PC-3 (cell line): ENCODE measurements at regions not wholly inside any gene's neighbourhood (a gene's known extent, or its start where the extent isn't known, plus 50 kb on each side); places are given as distances from the start of the nearest gene placed in this dataset.

Experiments used
- ATAC-seq: fragments of 200-7000 bp; cut with Tn5 transposase; 2 replicates; pipeline ENCODE4 v1.9.1; 2020; ENCODE audit warnings: mild to moderate bottlenecking, moderate library complexity
- BruUV-seq: library from RNA; stranded (reverse); fragments of 400-500 nt; replicated peaks from 2 replicates; lab custom pipeline; 2021; lab: Mats Ljungman, UMichigan
- CTCF ChIA-PET: fragments of 300-600 bp; sonication (Branson Sonifier 250); formaldehyde crosslinking; loops from one replicate; lab custom pipeline; 2022; ENCODE audit warnings: antibody characterized with exemption; lab: Charles Lee
- POLR2A ChIA-PET: fragments of 300-600 bp; sonication (Branson Sonifier 250); formaldehyde crosslinking; loops from one replicate; lab custom pipeline; 2022; ENCODE audit warnings: antibody characterized with exemption; ENCODE audit not compliant: unreplicated experiment; lab: Charles Lee
- DNase-seq: peaks from one replicate; pipeline ENCODE4 v3.0.0-alpha.2; 2015
- H2AFZ ChIP-seq: fragments of 300-600 bp; sonication (generic); 2 replicates; pipeline ENCODE4 v1.6.0; 2016; ENCODE audit warnings: antibody characterized with exemption, low read length
- H3F3A ChIP-seq: fragments of 300-600 bp; sonication (generic); one replicate; pipeline ENCODE4 v1.6.0; 2017; ENCODE audit warnings: antibody characterized with exemption, low read length, control low read depth, mild to moderate bottlenecking; ENCODE audit not compliant: unreplicated experiment
- H3K27ac ChIP-seq: fragments of 300-600 bp; sonication (generic); 2 replicates; pipeline ENCODE4 v1.5.1; 2016; ENCODE audit warnings: mild to moderate bottlenecking, low read length
- H3K27me3 ChIP-seq: fragments of 300-600 bp; sonication (generic); 2 replicates; pipeline ENCODE4 v1.6.1; 2016; ENCODE audit warnings: low read length, mixed read lengths
- H3K36me3 ChIP-seq: fragments of 300-600 bp; sonication (generic); 2 replicates; pipeline ENCODE4 v1.6.1; 2016; ENCODE audit warnings: low read depth, mixed run types, low read length, mixed read lengths
- H3K4me1 ChIP-seq: fragments of 300-600 bp; sonication (generic); 2 replicates; pipeline ENCODE4 v1.5.1; 2016; ENCODE audit warnings: low read length; ENCODE audit not compliant: insufficient read depth
- H3K4me2 ChIP-seq: fragments of 300-600 bp; sonication (generic); 2 replicates; pipeline ENCODE4 v1.6.0; 2016; ENCODE audit warnings: low read length
- H3K4me3 ChIP-seq: fragments of 300-600 bp; sonication (generic); 2 replicates; pipeline ENCODE4 v1.5.1; 2016; ENCODE audit warnings: mild to moderate bottlenecking, low read length, mixed read lengths
- H3K79me2 ChIP-seq: fragments of 300-600 bp; sonication (generic); 2 replicates; pipeline ENCODE4 v1.6.1; 2017; ENCODE audit warnings: low read length, mixed read lengths
- H3K9ac ChIP-seq: fragments of 300-600 bp; sonication (generic); 2 replicates; pipeline ENCODE4 v1.6.0; 2016; ENCODE audit warnings: mild to moderate bottlenecking, low read length
- H3K9me2 ChIP-seq: fragments of 300-600 bp; sonication (generic); replicated peaks from 2 replicates; pipeline ENCODE4 v1.6.1; 2016; ENCODE audit warnings: mixed run types, low read length, mixed read lengths
- H3K9me3 ChIP-seq: fragments of 300-600 bp; sonication (generic); 2 replicates; pipeline ENCODE4 v1.6.1; 2016; ENCODE audit warnings: low read length, mixed read lengths
- H4K20me1 ChIP-seq: fragments of 300-600 bp; sonication (generic); 2 replicates; pipeline ENCODE4 v1.6.1; 2016; ENCODE audit warnings: low read length, mixed read lengths
- CTCF ChIP-seq: fragments of 300-600 bp; sonication (generic); conservative IDR thresholded peaks from 2 replicates; pipeline ENCODE4 v1.5.1; 2017; ENCODE audit warnings: antibody characterized with exemption, low read depth, mild to moderate bottlenecking, low read length
- EZH2 ChIP-seq: fragments of 300-600 bp; sonication (generic); IDR thresholded peaks from one replicate; pipeline ENCODE4 v1.6.1; 2017; ENCODE audit warnings: antibody characterized with exemption, mild to moderate bottlenecking, low read length; ENCODE audit not compliant: unreplicated experiment
- EZH2phosphoT487 ChIP-seq: fragments of 300-600 bp; sonication (generic); IDR thresholded peaks from 2 replicates; pipeline ENCODE4 v1.6.1; 2018; ENCODE audit warnings: mild to moderate bottlenecking, antibody characterized with exemption, low read length, borderline replicate concordance
- intact Hi-C: fragments of 100-400 bp; cut with micrococcal nuclease; formaldehyde crosslinking; loops from 2 replicates; pipeline ENCODE4 v1.9.0; 2023

GRCh38 chr2:23027396-23027795 is 357.6 kb upstream of the KLHL29 start:
- no peaks in the 10 kb centered on the region for H3K79me2 ChIP-seq
- intact Hi-C loops, result no loop called here

GRCh38 chr2:23028106-23028505 is 356.9 kb upstream of the KLHL29 start:
- H3K36me3 ChIP-seq, result no peaks in the 10 kb centered on the region
- no peak overlapping the region for H3K27ac ChIP-seq
- no TSS peak for BruUV-seq
- ChIA-PET POLR2A (no interaction called here), CTCF (no interaction called here)
- TF ChIP-seq EZH2phosphoT487 (no peak), CTCF (no peak), EZH2 (no peak)
- no peaks in the 10 kb centered on the region for H3K27me3 ChIP-seq
- intact Hi-C loops, result no loop called here
- no peak overlapping the region for H2AFZ ChIP-seq
- H3K4me3 ChIP-seq, result no peak overlapping the region
- no peaks in the 10 kb centered on the region for H4K20me1 ChIP-seq
- no peaks in the 10 kb centered on the region for H3F3A ChIP-seq
- DNase-seq, result no peak
- H3K79me2 ChIP-seq, result no peaks in the 10 kb centered on the region
- no peak overlapping the region for H3K4me2 ChIP-seq
- ATAC-seq, result no peak
- no peaks in the 10 kb centered on the region for H3K4me1 ChIP-seq
- no peaks in the 10 kb centered on the region for H3K9me2 ChIP-seq
- H3K9me3 ChIP-seq, result no peaks in the 10 kb centered on the region; the same call in 1 of the 2 replicates
- H3K9ac ChIP-seq, result no peak overlapping the region

More at GRCh38 chr2:23027396-23027795, 357.6 kb upstream of the KLHL29 start:
- TF ChIP-seq CTCF, result no peak
- TF ChIP-seq EZH2, result no peak
- TF ChIP-seq EZH2phosphoT487, result no peak
- ATAC-seq (no peak), DNase-seq (no peak)
- ChIA-PET CTCF (no interaction called here), POLR2A (no interaction called here)
- no TSS peak for BruUV-seq
- Histone ChIP-seq H4K20me1 (no peaks in the 10 kb centered on the region), H3K36me3 (no peaks in the 10 kb centered on the region), H3K9ac (no peak overlapping the region), H3K27ac (no peak overlapping the region), H3K27me3 (no peaks in the 10 kb centered on the region), H3K9me3 (no peaks in the 10 kb centered on the region), H3F3A (no peaks in the 10 kb centered on the region), H3K4me2 (no peak overlapping the region), H3K4me1 (no peaks in the 10 kb centered on the region), H3K9me2 (no peaks in the 10 kb centered on the region), H2AFZ (no peak overlapping the region), H3K4me3 (no peak overlapping the region)

- Histone ChIP-seq H3K9me2 (no peaks in the 10 kb centered on the region), H4K20me1 (no peaks in the 10 kb centered on the region), H3K4me2 (no peak overlapping the region), H3K9me3 (no peaks in the 10 kb centered on the region; the same call in 1 of the 2 replicates), H3K4me1 (no peaks in the 10 kb centered on the region), H3K4me3 (no peak overlapping the region), H3K27me3 (no peaks in the 10 kb centered on the region), H3F3A (no peaks in the 10 kb centered on the region), H3K27ac (no peak overlapping the region), H3K9ac (no peak overlapping the region), H2AFZ (no peak overlapping the region), H3K79me2 (no peaks in the 10 kb centered on the region), H3K36me3 (no peaks in the 10 kb centered on the region)
- TF ChIP-seq EZH2phosphoT487, result no peak
- no peak for TF ChIP-seq EZH2
- TF ChIP-seq CTCF, result no peak
- POLR2A ChIA-PET, result no interaction called here
- CTCF ChIA-PET, result no interaction called here
- DNase-seq (no peak), ATAC-seq (no peak)
- BruUV-seq, result no TSS peak
- intact Hi-C loops, result no loop called here
These were observed 355.9 kb upstream of the KLHL29 start for GRCh38 chr2:23029111-23029510.
